ENCODE measurements at regions not wholly inside any gene's neighbourhood (a gene's known extent, or its start where the extent isn't known, plus 50 kb on each side); places are given as distances from the start of the nearest gene placed in this dataset.

GRCh38 chr21:19810779-19811178 is 1187.4 kb upstream of the NCAM2 start:
- no peaks in the 10 kb centered on the region for H3K27me3 ChIP-seq
- peaks cover 0 to 12% (median 3%) of the 10 kb centered on the region in 4 donors for H3K4me1 ChIP-seq
- H3K9me3 ChIP-seq: no peaks in the 10 kb centered on the region
- no peak for DNase-seq
- TF ChIP-seq EP300 (IDR thresholded peaks at IDR 0.05) (no peak), POLR2A (IDR thresholded peaks at IDR 0.05) (no peak), POLR2AphosphoS5 (IDR thresholded peaks at IDR 0.05) (no peak)
- TF ChIP-seq, protein P1, sequence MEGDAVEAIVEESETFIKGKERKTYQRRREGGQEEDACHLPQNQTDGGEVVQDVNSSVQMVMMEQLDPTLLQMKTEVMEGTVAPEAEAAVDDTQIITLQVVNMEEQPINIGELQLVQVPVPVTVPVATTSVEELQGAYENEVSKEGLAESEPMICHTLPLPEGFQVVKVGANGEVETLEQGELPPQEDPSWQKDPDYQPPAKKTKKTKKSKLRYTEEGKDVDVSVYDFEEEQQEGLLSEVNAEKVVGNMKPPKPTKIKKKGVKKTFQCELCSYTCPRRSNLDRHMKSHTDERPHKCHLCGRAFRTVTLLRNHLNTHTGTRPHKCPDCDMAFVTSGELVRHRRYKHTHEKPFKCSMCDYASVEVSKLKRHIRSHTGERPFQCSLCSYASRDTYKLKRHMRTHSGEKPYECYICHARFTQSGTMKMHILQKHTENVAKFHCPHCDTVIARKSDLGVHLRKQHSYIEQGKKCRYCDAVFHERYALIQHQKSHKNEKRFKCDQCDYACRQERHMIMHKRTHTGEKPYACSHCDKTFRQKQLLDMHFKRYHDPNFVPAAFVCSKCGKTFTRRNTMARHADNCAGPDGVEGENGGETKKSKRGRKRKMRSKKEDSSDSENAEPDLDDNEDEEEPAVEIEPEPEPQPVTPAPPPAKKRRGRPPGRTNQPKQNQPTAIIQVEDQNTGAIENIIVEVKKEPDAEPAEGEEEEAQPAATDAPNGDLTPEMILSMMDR (IDR thresholded peaks at IDR 0.05): no peak
- WGBS, 2 donors: 24 to 74% methylated on average over 5 of the region's 5 CpGs
- intact Hi-C loops (cut with DNase I): no loop called here
- H3K36me3 ChIP-seq: no peaks in the 10 kb centered on the region
- no peak overlapping the region for H3K4me3 ChIP-seq
- H3K27ac ChIP-seq: no peak overlapping the region

DNA sequence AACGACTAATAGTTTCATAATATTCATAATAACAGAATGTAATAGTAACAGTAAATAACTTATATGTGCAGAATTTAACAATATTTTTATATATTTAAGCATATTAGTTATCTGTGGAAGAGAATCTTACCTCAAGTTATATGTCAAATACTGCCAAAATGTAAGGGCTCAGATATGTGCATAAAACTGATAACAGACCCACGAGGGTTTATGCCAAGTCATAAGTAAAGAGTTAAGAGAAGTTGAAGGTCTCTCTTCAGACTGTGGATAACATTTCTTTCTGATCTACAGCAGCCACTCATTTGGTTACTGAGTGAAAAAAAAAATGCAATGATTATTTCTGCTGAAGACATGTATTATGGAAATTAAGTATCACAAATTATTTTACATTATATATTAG is 1167.8 kb upstream of the NCAM2 start:
- WGBS, 2 donors: 65 to 67% methylated on average over 2 of the region's 2 CpGs
- H3K27ac ChIP-seq: no peak overlapping the region
- no peaks in the 10 kb centered on the region for H3K27me3 ChIP-seq
- H3K4me1 ChIP-seq: no peaks in the 10 kb centered on the region
- no peak for DNase-seq
- H3K9me3 ChIP-seq: peaks cover 0 to 4% (median 0%) of the 10 kb centered on the region in 4 donors
- no peaks in the 10 kb centered on the region for H3K36me3 ChIP-seq
- TF ChIP-seq EP300 (IDR thresholded peaks at IDR 0.05): no peak
- H3K4me3 ChIP-seq: no peak overlapping the region
- intact Hi-C loops (cut with DNase I): no loop called here

GRCh38 chr21:19832551-19832950 is 1165.7 kb upstream of the NCAM2 start:
- no peak overlapping the region for H3K4me3 ChIP-seq
- H3K27ac ChIP-seq: no peak overlapping the region
- no peaks in the 10 kb centered on the region for H3K36me3 ChIP-seq
- H3K27me3 ChIP-seq: no peaks in the 10 kb centered on the region
- H3K4me1 ChIP-seq: no peaks in the 10 kb centered on the region
- 86 to 87% methylated on average over 2 of the region's 2 CpGs for WGBS, 2 donors
- peaks cover 0 to 4% (median 0%) of the 10 kb centered on the region in 4 donors for H3K9me3 ChIP-seq
- TF ChIP-seq POLR2AphosphoS5 (IDR thresholded peaks at IDR 0.05) (no peak), EP300 (IDR thresholded peaks at IDR 0.05) (no peak), POLR2A (IDR thresholded peaks at IDR 0.05) (no peak)
- TF ChIP-seq, protein P1 (IDR thresholded peaks at IDR 0.05): no peak
- DNase-seq: no peak
- intact Hi-C loops (cut with DNase I): no loop called here

GRCh38 chr21:19833082-19833481 is 1165.1 kb upstream of the NCAM2 start:
- no peaks in the 10 kb centered on the region for H3K4me1 ChIP-seq
- H3K36me3 ChIP-seq: no peaks in the 10 kb centered on the region
- no peak for TF ChIP-seq POLR2A (IDR thresholded peaks at IDR 0.05)
- TF ChIP-seq EP300 (IDR thresholded peaks at IDR 0.05): no peak
- TF ChIP-seq, protein P1 (IDR thresholded peaks at IDR 0.05): no peak
- TF ChIP-seq POLR2AphosphoS5 (IDR thresholded peaks at IDR 0.05): no peak
- no peaks in the 10 kb centered on the region for H3K9me3 ChIP-seq
- WGBS, 2 donors: 11 to 52% methylated on average over 1 of the region's 1 CpG
- H3K4me3 ChIP-seq: no peak overlapping the region
- no peak for DNase-seq
- intact Hi-C loops (cut with DNase I): no loop called here
- no peak overlapping the region for H3K27ac ChIP-seq
- H3K27me3 ChIP-seq: no peaks in the 10 kb centered on the region

DNA sequence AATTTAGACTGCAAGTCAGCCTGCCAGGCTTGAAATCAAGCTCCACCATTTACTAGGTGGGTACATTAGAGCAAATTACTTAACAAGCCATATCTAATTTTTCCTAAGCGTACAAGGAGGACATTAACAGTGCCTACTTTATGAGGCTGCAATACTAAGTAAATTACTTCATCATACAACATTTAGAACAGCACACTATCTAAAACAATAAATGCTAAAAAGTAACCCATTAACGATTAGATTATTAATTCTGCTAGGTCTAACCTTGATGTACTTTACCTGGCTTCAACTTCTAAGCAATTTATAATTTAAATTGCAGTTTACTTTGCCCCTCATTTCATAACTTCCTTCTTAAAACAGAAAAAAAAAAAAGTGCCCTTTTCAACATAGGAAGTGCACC is 1155.6 kb upstream of the NCAM2 start:
- no peak for DNase-seq
- H3K27ac ChIP-seq: no peak overlapping the region
- intact Hi-C loops (cut with DNase I): no loop called here

More for the DNA sequence above, 1155.6 kb upstream of the NCAM2 start:
- 91 to 92% methylated on average over 2 of the region's 2 CpGs for WGBS, 2 donors
- TF ChIP-seq POLR2AphosphoS5 (IDR thresholded peaks at IDR 0.05): no peak
- no peak for TF ChIP-seq EP300 (IDR thresholded peaks at IDR 0.05)
- TF ChIP-seq POLR2A (IDR thresholded peaks at IDR 0.05): no peak
- TF ChIP-seq, protein P1 (IDR thresholded peaks at IDR 0.05): no peak
- no peaks in the 10 kb centered on the region for H3K9me3 ChIP-seq
- no peaks in the 10 kb centered on the region for H3K27me3 ChIP-seq
- no peaks in the 10 kb centered on the region for H3K4me1 ChIP-seq
- no peak overlapping the region for H3K4me3 ChIP-seq
- H3K36me3 ChIP-seq: no peaks in the 10 kb centered on the region
